IMR-90 (cell line): ENCODE measurements at regions not wholly inside any gene's neighbourhood (a gene's known extent, or its start where the extent isn't known, plus 50 kb on each side); places are given as distances from the start of the nearest gene placed in this dataset.
"Not testable (repeated sequence)": the region's sequence is repeated elsewhere in the genome, so short reads cannot be mapped to it uniquely, and the experiment has no call there.

Source experiments
- ATAC-seq: fragments of 200-7000 bp; cut with Tn5 transposase; 2 replicates; pipeline ENCODE4 v1.9.1; 2020; ENCODE audit warnings: low read depth, mild to moderate bottlenecking, moderate library complexity
- BruUV-seq: library from RNA; stranded (reverse); fragments of 400-500 nt; replicated peaks from 2 replicates; lab custom pipeline; 2021; lab: Mats Ljungman, UMichigan
- CTCF ChIA-PET: fragments of 300-600 bp; formaldehyde crosslinking; extraction: SDS; loops from one replicate; lab custom pipeline; 2021; ENCODE audit warnings: antibody characterized with exemption; lab: Yijun Ruan, JAX
- POLR2A ChIA-PET: fragments of 300-600 bp; sonication (Branson Sonifier 250); formaldehyde crosslinking; loops from one replicate; lab custom pipeline; 2022; ENCODE audit warnings: antibody characterized with exemption; ENCODE audit not compliant: unreplicated experiment; lab: Charles Lee
- DNase-seq: peaks from one replicate; pipeline ENCODE4 v3.0.0; 2013
- H2AFZ ChIP-seq: replicated peaks from 2 replicates; pipeline ENCODE3; 2013; ENCODE audit warnings: low read length, mild to moderate bottlenecking; ENCODE audit not compliant: poor library complexity
- H2AK5ac ChIP-seq: 2 replicates; pipeline ENCODE4 v1.6.1; 2013; ENCODE audit warnings: low read depth, low read length, inconsistent platforms
- H2AK9ac ChIP-seq: replicated peaks from 2 replicates; pipeline ENCODE3; 2013; ENCODE audit warnings: mild to moderate bottlenecking, low read depth, low read length, moderate library complexity; ENCODE audit not compliant: poor library complexity
- H2BK120ac ChIP-seq: 2 replicates; pipeline ENCODE4 v1.6.1; 2013; ENCODE audit warnings: low read depth, low read length, inconsistent platforms
- H2BK15ac ChIP-seq: 3 replicates; pipeline ENCODE4 v1.6.1; 2013; ENCODE audit warnings: low read depth, low read length, inconsistent platforms
- H2BK20ac ChIP-seq: 2 replicates; pipeline ENCODE4 v1.6.1; 2013; ENCODE audit warnings: low read depth, mild to moderate bottlenecking, inconsistent platforms, low read length, moderate library complexity
- H2BK5ac ChIP-seq: 2 replicates; pipeline ENCODE4 v1.6.1; 2013; ENCODE audit warnings: mild to moderate bottlenecking, low read depth, low read length, inconsistent platforms; ENCODE audit not compliant: poor library complexity, severe bottlenecking
- H3K14ac ChIP-seq: replicated peaks from 2 replicates; pipeline ENCODE4 v1.6.1; 2013; ENCODE audit warnings: low read depth, low read length, inconsistent platforms
- H3K18ac ChIP-seq: 2 replicates; pipeline ENCODE4 v1.6.1; 2013; ENCODE audit warnings: low read depth, low read length, control low read depth
- H3K23ac ChIP-seq: 2 replicates; pipeline ENCODE4 v1.6.1; 2013; ENCODE audit warnings: low read depth, low read length, inconsistent platforms
- H3K27ac ChIP-seq: 2 replicates; pipeline ENCODE4 v1.5.1; 2013; ENCODE audit warnings: mild to moderate bottlenecking, control low read depth, low read length; ENCODE audit not compliant: insufficient read depth
- H3K27me3 ChIP-seq: 2 replicates; pipeline ENCODE4 v1.6.1; 2013; ENCODE audit warnings: low read length; ENCODE audit not compliant: control insufficient read depth, insufficient read depth
- H3K36me3 ChIP-seq: 2 replicates; pipeline ENCODE4 v1.6.1; 2013; ENCODE audit warnings: low read length, mixed read lengths; ENCODE audit not compliant: control insufficient read depth, insufficient read depth
- H3K4ac ChIP-seq: 2 replicates; pipeline ENCODE4 v1.6.1; 2013; ENCODE audit warnings: low read depth, low read length, inconsistent platforms
- H3K4me1 ChIP-seq: 2 replicates; pipeline ENCODE4 v1.6.1; 2013; ENCODE audit warnings: low read length, mixed read lengths; ENCODE audit not compliant: control insufficient read depth, insufficient read depth
- H3K4me2 ChIP-seq: 2 replicates; pipeline ENCODE4 v1.6.1; 2013; ENCODE audit warnings: low read depth, mild to moderate bottlenecking, control low read depth, low read length, moderate library complexity
- H3K4me3 ChIP-seq: 2 replicates; pipeline ENCODE4 v1.5.1; 2013; ENCODE audit warnings: low read depth, mild to moderate bottlenecking, control low read depth, low read length, moderate library complexity; ENCODE audit not compliant: insufficient read depth
- H3K56ac ChIP-seq: 2 replicates; pipeline ENCODE4 v1.6.1; 2013; ENCODE audit warnings: low read length, inconsistent platforms; ENCODE audit not compliant: insufficient read depth; ENCODE audit errors: extremely low read depth
- H3K79me1 ChIP-seq, 2 experiments: 2 replicates each; pipeline ENCODE4 v1.6.1; 2013; ENCODE audit warnings: low read length in 2 of 2, inconsistent platforms in 1 of 2, low read depth in 1 of 2
- H3K9ac ChIP-seq: 2 replicates; pipeline ENCODE4 v1.6.1; 2013; ENCODE audit warnings: low read depth, low read length, control low read depth
- H3K9me1 ChIP-seq: 2 replicates; pipeline ENCODE4 v1.6.1; 2013; ENCODE audit warnings: low read length, inconsistent platforms; ENCODE audit not compliant: insufficient read depth
- H3K9me3 ChIP-seq: 2 replicates; pipeline ENCODE4 v1.6.1; 2013; ENCODE audit warnings: low read length; ENCODE audit not compliant: control insufficient read depth, insufficient read depth
- H4K20me1 ChIP-seq: 2 replicates; pipeline ENCODE4 v1.6.1; 2013; ENCODE audit warnings: low read length, inconsistent platforms; ENCODE audit not compliant: insufficient read depth
- H4K5ac ChIP-seq: 2 replicates; pipeline ENCODE4 v1.6.1; 2013; ENCODE audit warnings: mild to moderate bottlenecking, low read depth, low read length, control low read depth
- H4K8ac ChIP-seq, 2 experiments: 2 replicates each; pipeline ENCODE4 v1.6.1; 2013; ENCODE audit warnings: low read depth in 2 of 2, low read length in 2 of 2, control low read depth in 1 of 2, inconsistent platforms in 1 of 2
- H4K91ac ChIP-seq: 2 replicates; pipeline ENCODE4 v1.6.1; 2013; ENCODE audit warnings: low read depth, low read length, inconsistent platforms; ENCODE audit not compliant: insufficient read depth
- WGBS, 2 experiments: methylation state at CpG; one replicate each; pipeline versions ENCODE4 v1.1.5 to v1.1.7; 2013; ENCODE audit warnings: missing lambda C conversion rate in 2 of 2; ENCODE audit not compliant: insufficient read length in 1 of 2; ENCODE audit errors: extremely low coverage in 2 of 2; 5-methylcytosine and 5-hydroxymethylcytosine counted together
- dilution Hi-C: fragments of 300-500 bp; cut with HindIII; formaldehyde crosslinking; loops from one replicate; pipeline ENCODE4 v1.14.3; 2018; ENCODE audit warnings: low sequenced_read_pairs; ENCODE audit not compliant: unreplicated experiment
- in situ Hi-C: fragments of 300-500 bp; cut with MboI; formaldehyde crosslinking; loops from 3 replicates; pipeline ENCODE4 v1.14.3; 2019; ENCODE audit warnings: low sequenced_read_pairs, inconsistent platforms, mixed read lengths
- intact Hi-C: fragments of 100-400 bp; cut with micrococcal nuclease; formaldehyde crosslinking; loops from 2 replicates; pipeline ENCODE4 v1.10.0; 2022

GRCh38 chr1:208739636-208740035 lies 495.5 kb upstream of the PLXNA2 start:
- H3K4me1 ChIP-seq, H3K4me2 ChIP-seq, H3K23ac ChIP-seq, H3K4ac ChIP-seq, H2BK5ac ChIP-seq, H4K5ac ChIP-seq, H2AK5ac ChIP-seq, H3K9me3 ChIP-seq, H2BK20ac ChIP-seq, H2AK9ac ChIP-seq, POLR2A ChIA-PET, H3K27ac ChIP-seq, H2BK15ac ChIP-seq, H4K8ac ChIP-seq, H4K20me1 ChIP-seq, H2AFZ ChIP-seq, DNase-seq, H3K9ac ChIP-seq, H3K9me1 ChIP-seq, H3K36me3 ChIP-seq, in situ Hi-C loops, H3K14ac ChIP-seq, H2BK120ac ChIP-seq, H3K4me3 ChIP-seq, H4K91ac ChIP-seq, BruUV-seq, H3K18ac ChIP-seq, H3K27me3 ChIP-seq, dilution Hi-C loops, H3K79me1 ChIP-seq, ATAC-seq, CTCF ChIA-PET, intact Hi-C loops, H3K56ac ChIP-seq: not testable (repeated sequence)
- WGBS, 2 experiments = 90% methylated on average over 4 of the region's 20 CpGs; no CpG with 5 or more reads in 1 of the 2 experiments
